Coronary artery (tissue), 2 donors: ENCODE measurements at regions not wholly inside any gene's neighbourhood (a gene's known extent, or its start where the extent isn't known, plus 50 kb on each side); places are given as distances from the start of the nearest gene placed in this dataset.

Source experiments
- DNase-seq: peaks from one replicate; pipeline ENCODE4 v3.0.0-alpha.2; 2017; ENCODE audit warnings: low spot score
- H3K27ac ChIP-seq, 2 donors: fragments of 200-600 bp; sonication (generic); one replicate each; pipeline ENCODE4 v1.5.1; 2016 to 2019
- H3K4me3 ChIP-seq: fragments of 200-600 bp; sonication (generic); 2 replicates; pipeline ENCODE4 v1.5.1; 2016; ENCODE audit warnings: mild to moderate bottlenecking, moderate library complexity
- CTCF ChIP-seq: fragments of 200-600 bp; sonication (generic); IDR thresholded peaks from one replicate; pipeline ENCODE4 v1.5.1; 2019; ENCODE audit warnings: antibody characterized with exemption

- TF ChIP-seq CTCF, result no peak
- DNase-seq, result no peak
- Histone ChIP-seq H3K27ac (no peak overlapping the region), H3K4me3 (no peak overlapping the region)
Measured at GRCh38 chr9:80501635-80502034, 929.9 kb downstream of the TLE4 start.

GRCh38 chr9:80500300-80500699 is 928.5 kb downstream of the TLE4 start:
- H3K27ac ChIP-seq, result no peak overlapping the region
- TF ChIP-seq CTCF, result no peak
- no peak for DNase-seq
- no peak overlapping the region for H3K4me3 ChIP-seq

- Histone ChIP-seq H3K27ac (no peak overlapping the region), H3K4me3 (no peak overlapping the region)
- no peak for TF ChIP-seq CTCF
- DNase-seq, result no peak
Measured at GRCh38 chr9:80498001-80498555, 926.3 kb downstream of the TLE4 start.

DNA sequence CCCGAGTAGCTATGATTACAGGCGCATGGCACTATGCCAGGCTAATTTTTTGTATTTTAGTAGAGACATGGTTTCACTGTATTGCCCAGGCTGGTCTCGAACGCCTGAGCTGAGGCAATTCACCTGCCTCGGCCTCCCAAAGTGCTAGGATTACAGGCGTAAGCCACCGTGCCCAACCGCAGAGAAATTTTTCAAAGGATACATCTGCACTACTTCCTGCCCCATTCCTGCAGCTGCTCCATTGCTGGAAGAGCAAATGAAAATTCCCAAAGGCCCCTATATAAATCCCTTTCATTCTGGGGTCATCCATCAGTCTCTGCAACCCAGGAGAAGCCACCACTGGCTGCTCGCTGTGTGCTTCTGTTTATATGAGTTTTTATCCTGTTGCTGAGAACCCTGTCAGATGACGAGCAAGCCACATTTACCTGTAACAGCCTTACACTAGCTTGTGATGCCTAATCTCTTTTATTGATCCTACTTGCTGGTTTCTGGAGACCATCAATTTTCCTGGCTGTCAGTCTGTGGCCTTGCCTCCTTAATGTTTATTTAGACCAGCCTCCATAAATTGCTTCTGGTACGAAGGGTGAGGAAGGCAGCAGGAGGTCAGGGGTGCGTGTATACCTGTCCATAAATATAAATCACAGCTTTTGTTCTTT is 925.3 kb downstream of the TLE4 start:
- Histone ChIP-seq H3K4me3 (no peak overlapping the region), H3K27ac (no peak overlapping the region)
- DNase-seq, result no peak
- no peak for TF ChIP-seq CTCF

- Histone ChIP-seq H3K4me3 (no peak overlapping the region), H3K27ac (no peak overlapping the region)
- no peak for TF ChIP-seq CTCF
- no peak for DNase-seq
Measured at GRCh38 chr9:80493258-80493657, 921.5 kb downstream of the TLE4 start.

GRCh38 chr9:80492221-80492620 is 920.5 kb downstream of the TLE4 start:
- DNase-seq, result no peak

More at GRCh38 chr9:80492221-80492620, 920.5 kb downstream of the TLE4 start:
- no peak for TF ChIP-seq CTCF
- H3K27ac ChIP-seq, result no peak overlapping the region
- H3K4me3 ChIP-seq, result no peak overlapping the region
